ENCODE measurements at regions not wholly inside any gene's neighbourhood (a gene's known extent, or its start where the extent isn't known, plus 50 kb on each side); places are given as distances from the start of the nearest gene placed in this dataset.

DNA sequence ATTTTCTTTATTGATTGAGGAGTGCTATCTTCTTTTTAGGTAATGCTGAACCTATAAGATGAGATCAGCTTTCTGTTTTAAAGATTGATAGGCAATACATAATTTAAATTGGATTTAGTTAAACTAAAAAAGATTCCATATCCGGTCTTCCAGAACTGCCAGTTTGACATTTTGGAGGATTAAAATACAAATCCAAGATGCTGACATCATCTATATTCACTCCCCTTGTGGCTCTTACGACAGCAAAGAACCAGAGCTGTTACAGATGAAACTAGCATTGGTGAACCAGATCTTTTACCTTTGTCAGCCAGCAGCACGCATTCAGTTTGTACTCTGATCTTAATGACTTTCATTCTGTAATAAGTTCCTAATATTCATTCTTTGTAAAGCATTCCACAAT, 218.7 kb downstream of the ZIC4 start:
- TF ChIP-seq, protein P1, sequence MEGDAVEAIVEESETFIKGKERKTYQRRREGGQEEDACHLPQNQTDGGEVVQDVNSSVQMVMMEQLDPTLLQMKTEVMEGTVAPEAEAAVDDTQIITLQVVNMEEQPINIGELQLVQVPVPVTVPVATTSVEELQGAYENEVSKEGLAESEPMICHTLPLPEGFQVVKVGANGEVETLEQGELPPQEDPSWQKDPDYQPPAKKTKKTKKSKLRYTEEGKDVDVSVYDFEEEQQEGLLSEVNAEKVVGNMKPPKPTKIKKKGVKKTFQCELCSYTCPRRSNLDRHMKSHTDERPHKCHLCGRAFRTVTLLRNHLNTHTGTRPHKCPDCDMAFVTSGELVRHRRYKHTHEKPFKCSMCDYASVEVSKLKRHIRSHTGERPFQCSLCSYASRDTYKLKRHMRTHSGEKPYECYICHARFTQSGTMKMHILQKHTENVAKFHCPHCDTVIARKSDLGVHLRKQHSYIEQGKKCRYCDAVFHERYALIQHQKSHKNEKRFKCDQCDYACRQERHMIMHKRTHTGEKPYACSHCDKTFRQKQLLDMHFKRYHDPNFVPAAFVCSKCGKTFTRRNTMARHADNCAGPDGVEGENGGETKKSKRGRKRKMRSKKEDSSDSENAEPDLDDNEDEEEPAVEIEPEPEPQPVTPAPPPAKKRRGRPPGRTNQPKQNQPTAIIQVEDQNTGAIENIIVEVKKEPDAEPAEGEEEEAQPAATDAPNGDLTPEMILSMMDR (conservative IDR thresholded peaks at IDR 0.05 in 1 of 2, IDR thresholded peaks at IDR 0.05 in 1 of 2; ENCODE audit: extremely low read depth in 1 of 2, insufficient read depth in 1 of 2, low read depth in 1 of 2, low read length in 2 of 2): no peak
- no peak for TF ChIP-seq EZH2 (IDR thresholded peaks at IDR 0.05; ENCODE audit: borderline replicate concordance, low read length)
